Liver (tissue), 8 donors: ENCODE measurements at regions not wholly inside any gene's neighbourhood (a gene's known extent, or its start where the extent isn't known, plus 50 kb on each side); places are given as distances from the start of the nearest gene placed in this dataset.

ENCODE experiments used
- DNase-seq: peaks from one replicate; pipeline ENCODE4 v3.0.0-alpha.2; 2017; ENCODE audit warnings: low spot score
- H3K27ac ChIP-seq, 2 donors: one replicate each; pipeline ENCODE4 v1.7.0; 2013; ENCODE audit warnings: inconsistent platforms in 2 of 2, low read length in 2 of 2, control low read depth in 1 of 2, low read depth in 1 of 2, mild to moderate bottlenecking in 1 of 2
- H3K27me3 ChIP-seq, 4 donors: one replicate each; pipeline versions ENCODE4 v1.6.1 to v1.7.0; 2013; ENCODE audit warnings: low read length in 3 of 4, inconsistent platforms in 1 of 4, mild to moderate bottlenecking in 1 of 4, moderate library complexity in 1 of 4; ENCODE audit not compliant: control insufficient read depth in 4 of 4, insufficient read depth in 4 of 4
- H3K36me3 ChIP-seq, 4 donors: one replicate each; pipeline versions ENCODE4 v1.6.1 to v1.7.0; 2013; ENCODE audit warnings: low read length in 3 of 4, mild to moderate bottlenecking in 3 of 4, low read depth in 1 of 4, moderate library complexity in 1 of 4; ENCODE audit not compliant: control insufficient read depth in 4 of 4, insufficient read depth in 3 of 4
- H3K4me1 ChIP-seq, 4 donors: one replicate each; pipeline versions ENCODE4 v1.6.1 to v1.7.0; 2013; ENCODE audit warnings: low read length in 3 of 4, mild to moderate bottlenecking in 3 of 4, moderate library complexity in 1 of 4; ENCODE audit not compliant: control insufficient read depth in 4 of 4, insufficient read depth in 4 of 4
- H3K4me3 ChIP-seq, 3 donors: one replicate each; pipeline versions ENCODE4 v1.6.1 to v1.7.0; 2013; ENCODE audit warnings: low read length in 3 of 3, control low read depth in 1 of 3, low read depth in 1 of 3, mild to moderate bottlenecking in 1 of 3
- H3K9ac ChIP-seq, 2 donors: one replicate each; pipeline ENCODE4 v1.7.0; 2013; ENCODE audit warnings: low read length in 2 of 2, mild to moderate bottlenecking in 2 of 2, moderate library complexity in 2 of 2, control low read depth in 1 of 2, low read depth in 1 of 2
- H3K9me3 ChIP-seq, 4 donors: one replicate each; pipeline versions ENCODE4 v1.6.1 to v1.7.0; 2013; ENCODE audit warnings: low read length in 3 of 4; ENCODE audit not compliant: control insufficient read depth in 4 of 4
- ATF3 ChIP-seq: IDR thresholded peaks from 2 replicates; pipeline ENCODE4 v1.6.1; 2016; ENCODE audit warnings: antibody characterized with exemption
- EGR1 ChIP-seq, 2 donors: IDR thresholded peaks; 2 replicates each; pipeline ENCODE4 v1.6.1; 2016 to 2018; ENCODE audit warnings: antibody characterized with exemption in 2 of 2, low read depth in 2 of 2
- FOXA1 ChIP-seq: IDR thresholded peaks from 2 replicates; pipeline ENCODE4 v1.6.1; 2016; ENCODE audit warnings: antibody characterized with exemption
- GABPA ChIP-seq, 2 donors: IDR thresholded peaks in 1 of 2; conservative IDR thresholded peaks in 1 of 2; 2 replicates each; pipeline ENCODE4 v1.6.1; 2016; ENCODE audit warnings: antibody characterized with exemption in 2 of 2, mild to moderate bottlenecking in 1 of 2, moderate library complexity in 1 of 2
- HNF4G ChIP-seq: IDR thresholded peaks from 2 replicates; pipeline ENCODE4 v1.6.1; 2016; ENCODE audit warnings: antibody characterized with exemption
- JUND ChIP-seq, 2 donors: IDR thresholded peaks; 2 replicates each; pipeline ENCODE4 v1.6.1; 2016; ENCODE audit warnings: antibody characterized with exemption in 2 of 2
- NR2F2 ChIP-seq: IDR thresholded peaks from 2 replicates; pipeline ENCODE4 v1.6.1; 2016; ENCODE audit warnings: antibody characterized with exemption
- RAD21 ChIP-seq, 2 donors: IDR thresholded peaks; 2 replicates each; pipeline ENCODE4 v1.6.1; 2016; ENCODE audit warnings: antibody characterized with exemption in 2 of 2, mild to moderate bottlenecking in 2 of 2
- REST ChIP-seq: IDR thresholded peaks from 2 replicates; pipeline ENCODE4 v1.6.1; 2016; ENCODE audit warnings: antibody characterized with exemption, mild to moderate bottlenecking
- RXRA ChIP-seq, 2 donors: IDR thresholded peaks; 2 replicates each; pipeline ENCODE4 v1.6.1; 2017 to 2018; ENCODE audit warnings: antibody characterized with exemption in 2 of 2, mild to moderate bottlenecking in 1 of 2
- SP1 ChIP-seq: IDR thresholded peaks from 2 replicates; pipeline ENCODE4 v1.6.1; 2018; ENCODE audit warnings: antibody characterized with exemption, mild to moderate bottlenecking
- TAF1 ChIP-seq: conservative IDR thresholded peaks from 2 replicates; pipeline ENCODE4 v1.6.1; 2016; ENCODE audit warnings: antibody characterized with exemption, mild to moderate bottlenecking
- YY1 ChIP-seq: IDR thresholded peaks from 2 replicates; pipeline ENCODE4 v1.6.1; 2016; ENCODE audit warnings: antibody characterized with exemption, mild to moderate bottlenecking
- WGBS: extraction: QIAGEN DNeasy Blood & Tissue Kit; methylation state at CpG from one replicate; pipeline ENCODE4 v1.1.7; 2013; 5-methylcytosine and 5-hydroxymethylcytosine counted together
- TF ChIP-seq, protein P1 (sequence below): IDR thresholded peaks from 2 replicates; pipeline ENCODE4 v1.6.1; 2016; ENCODE audit warnings: antibody characterized with exemption
- TF ChIP-seq, protein P2 (sequence below): fragments of 150-350 bp; IDR thresholded peaks from 2 replicates; pipeline ENCODE4 v1.5.1; 2017; ENCODE audit warnings: improper control_type of control experiment, low read depth, low read length; ENCODE audit not compliant: missing input control
- TF ChIP-seq, protein P3 (sequence below): IDR thresholded peaks from 2 replicates; pipeline ENCODE4 v1.6.1; 2016; ENCODE audit warnings: antibody characterized with exemption
- donor health status: healthy.
- donor health status: healthy.
- donor health status: healthy.
- donor health status: healthy.
- donor health status: healthy.

DNA sequence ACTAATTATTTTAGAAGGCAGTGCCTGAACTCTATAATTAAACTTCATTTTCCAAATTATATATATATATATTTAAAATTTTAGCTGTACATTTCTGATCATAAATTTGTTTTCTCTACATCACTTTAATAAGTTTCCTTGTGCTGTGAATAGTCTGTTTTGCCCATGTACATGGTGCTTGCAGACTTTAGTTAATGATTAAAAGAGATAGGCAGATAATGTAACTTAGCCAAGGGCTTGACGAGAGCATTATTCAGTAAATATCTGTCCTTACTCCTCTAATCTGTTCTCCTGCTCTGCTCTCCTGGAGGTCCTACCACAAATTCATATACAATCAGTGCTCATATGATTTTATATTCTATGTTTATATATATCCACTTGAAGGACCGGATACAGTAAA lies 595.2 kb upstream of the KIF2B start:
- DNase-seq: no peak

More for the DNA sequence above, 595.2 kb upstream of the KIF2B start:
- Histone ChIP-seq H3K4me3 (no peak overlapping the region), H3K27me3 (no peaks in the 10 kb centered on the region), H3K9ac (no peak overlapping the region), H3K36me3 (no peaks in the 10 kb centered on the region), H3K4me1 (no peaks in the 10 kb centered on the region), H3K27ac (no peak overlapping the region), H3K9me3 (peaks cover 0 to 5% (median 3%) of the 10 kb centered on the region in 4 donors)
- no peak for TF ChIP-seq HNF4G
- no peak for TF ChIP-seq NR2F2
- TF ChIP-seq, protein P1, sequence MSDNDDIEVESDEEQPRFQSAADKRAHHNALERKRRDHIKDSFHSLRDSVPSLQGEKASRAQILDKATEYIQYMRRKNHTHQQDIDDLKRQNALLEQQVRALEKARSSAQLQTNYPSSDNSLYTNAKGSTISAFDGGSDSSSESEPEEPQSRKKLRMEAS: no peak
- TF ChIP-seq, protein P2, sequence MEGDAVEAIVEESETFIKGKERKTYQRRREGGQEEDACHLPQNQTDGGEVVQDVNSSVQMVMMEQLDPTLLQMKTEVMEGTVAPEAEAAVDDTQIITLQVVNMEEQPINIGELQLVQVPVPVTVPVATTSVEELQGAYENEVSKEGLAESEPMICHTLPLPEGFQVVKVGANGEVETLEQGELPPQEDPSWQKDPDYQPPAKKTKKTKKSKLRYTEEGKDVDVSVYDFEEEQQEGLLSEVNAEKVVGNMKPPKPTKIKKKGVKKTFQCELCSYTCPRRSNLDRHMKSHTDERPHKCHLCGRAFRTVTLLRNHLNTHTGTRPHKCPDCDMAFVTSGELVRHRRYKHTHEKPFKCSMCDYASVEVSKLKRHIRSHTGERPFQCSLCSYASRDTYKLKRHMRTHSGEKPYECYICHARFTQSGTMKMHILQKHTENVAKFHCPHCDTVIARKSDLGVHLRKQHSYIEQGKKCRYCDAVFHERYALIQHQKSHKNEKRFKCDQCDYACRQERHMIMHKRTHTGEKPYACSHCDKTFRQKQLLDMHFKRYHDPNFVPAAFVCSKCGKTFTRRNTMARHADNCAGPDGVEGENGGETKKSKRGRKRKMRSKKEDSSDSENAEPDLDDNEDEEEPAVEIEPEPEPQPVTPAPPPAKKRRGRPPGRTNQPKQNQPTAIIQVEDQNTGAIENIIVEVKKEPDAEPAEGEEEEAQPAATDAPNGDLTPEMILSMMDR: no peak
- no peak for TF ChIP-seq REST
- no peak for TF ChIP-seq RAD21 (IDR thresholded peaks at IDR 0.05)
- no peak for TF ChIP-seq JUND (IDR thresholded peaks at IDR 0.05)
- TF ChIP-seq GABPA (IDR thresholded peaks at IDR 0.05 in 1 of 2, conservative IDR thresholded peaks at IDR 0.05 in 1 of 2): no peak
- TF ChIP-seq ATF3: no peak
- no peak for TF ChIP-seq YY1
- TF ChIP-seq FOXA1: no peak
- TF ChIP-seq TAF1: no peak
- no peak for TF ChIP-seq RXRA (IDR thresholded peaks at IDR 0.05)
- no peak for TF ChIP-seq SP1
- TF ChIP-seq, protein P3, sequence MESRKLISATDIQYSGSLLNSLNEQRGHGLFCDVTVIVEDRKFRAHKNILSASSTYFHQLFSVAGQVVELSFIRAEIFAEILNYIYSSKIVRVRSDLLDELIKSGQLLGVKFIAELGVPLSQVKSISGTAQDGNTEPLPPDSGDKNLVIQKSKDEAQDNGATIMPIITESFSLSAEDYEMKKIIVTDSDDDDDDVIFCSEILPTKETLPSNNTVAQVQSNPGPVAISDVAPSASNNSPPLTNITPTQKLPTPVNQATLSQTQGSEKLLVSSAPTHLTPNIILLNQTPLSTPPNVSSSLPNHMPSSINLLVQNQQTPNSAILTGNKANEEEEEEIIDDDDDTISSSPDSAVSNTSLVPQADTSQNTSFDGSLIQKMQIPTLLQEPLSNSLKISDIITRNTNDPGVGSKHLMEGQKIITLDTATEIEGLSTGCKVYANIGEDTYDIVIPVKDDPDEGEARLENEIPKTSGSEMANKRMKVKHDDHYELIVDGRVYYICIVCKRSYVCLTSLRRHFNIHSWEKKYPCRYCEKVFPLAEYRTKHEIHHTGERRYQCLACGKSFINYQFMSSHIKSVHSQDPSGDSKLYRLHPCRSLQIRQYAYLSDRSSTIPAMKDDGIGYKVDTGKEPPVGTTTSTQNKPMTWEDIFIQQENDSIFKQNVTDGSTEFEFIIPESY: no peak
- no peak for TF ChIP-seq EGR1 (IDR thresholded peaks at IDR 0.05; ENCODE audit: low read depth in 2 of 2)
- 40% methylated on average over 2 of the region's 2 CpGs for WGBS
